RWPE2 (cell line): ENCODE measurements at regions not wholly inside any gene's neighbourhood (a gene's known extent, or its start where the extent isn't known, plus 50 kb on each side); places are given as distances from the start of the nearest gene placed in this dataset.
"Not testable (repeated sequence)": the region's sequence is repeated elsewhere in the genome, so short reads cannot be mapped to it uniquely, and the experiment has no call there.

Experiments used
- ATAC-seq: fragments of 200-7000 bp; cut with Tn5 transposase; 3 replicates; pipeline ENCODE4 v1.9.1; 2021; ENCODE audit warnings: low read depth
- DNase-seq: peaks from one replicate; pipeline ENCODE4 v3.0.0-alpha.2; 2020; ENCODE audit warnings: low spot score
- H3K27ac ChIP-seq: fragments of 450-650 bp; 2 replicates; pipeline ENCODE4 v1.5.1; 2017; ENCODE audit warnings: mild to moderate bottlenecking; ENCODE audit not compliant: poor library complexity, severe bottlenecking
- H3K27me3 ChIP-seq: fragments of 250-450 bp; sonication (Bioruptor Pico); 2 replicates; pipeline ENCODE4 v1.5.1; 2021; ENCODE audit warnings: mild to moderate bottlenecking, moderate library complexity; ENCODE audit not compliant: insufficient read depth, poor library complexity, severe bottlenecking
- H3K36me3 ChIP-seq: fragments of 250-450 bp; sonication (Bioruptor Pico); 2 replicates; pipeline ENCODE4 v1.5.1; 2020; ENCODE audit warnings: low read depth, mild to moderate bottlenecking, moderate library complexity
- H3K4me1 ChIP-seq: fragments of 250-450 bp; sonication (Bioruptor Pico); 2 replicates; pipeline ENCODE4 v1.5.1; 2021; ENCODE audit warnings: mild to moderate bottlenecking, moderate library complexity; ENCODE audit not compliant: insufficient read depth, poor library complexity, severe bottlenecking
- H3K4me3 ChIP-seq: fragments of 250-450 bp; sonication (Bioruptor Pico); 2 replicates; pipeline ENCODE4 v1.5.1; 2021; ENCODE audit warnings: mild to moderate bottlenecking, moderate library complexity; ENCODE audit not compliant: severe bottlenecking
- H3K9me3 ChIP-seq: fragments of 250-450 bp; sonication (Bioruptor Pico); 2 replicates; pipeline ENCODE4 v1.5.1; 2021; ENCODE audit warnings: mild to moderate bottlenecking, moderate library complexity; ENCODE audit not compliant: severe bottlenecking
- CTCF ChIP-seq: fragments of 450-650 bp; IDR thresholded peaks from one replicate; pipeline ENCODE4 v1.5.1; 2017; ENCODE audit warnings: mild to moderate bottlenecking, moderate library complexity; ENCODE audit not compliant: poor library complexity, severe bottlenecking

GRCh38 chr6:97775012-97775411, 492.0 kb upstream of the MMS22L start:
- Histone ChIP-seq H3K27ac (no peak overlapping the region), H3K4me3 (no peak overlapping the region), H3K4me1 (no peaks in the 10 kb centered on the region), H3K36me3 (no peaks in the 10 kb centered on the region), H3K9me3 (no peaks in the 10 kb centered on the region), H3K27me3 (no peaks in the 10 kb centered on the region)
- no peak for ATAC-seq
- no peak for TF ChIP-seq CTCF
- DNase-seq = no peak

- Histone ChIP-seq H3K27me3 (no peaks in the 10 kb centered on the region), H3K27ac (no peak overlapping the region), H3K4me3 (no peak overlapping the region), H3K9me3 (no peaks in the 10 kb centered on the region), H3K36me3 (no peaks in the 10 kb centered on the region), H3K4me1 (no peaks in the 10 kb centered on the region)
- no peak for TF ChIP-seq CTCF
- ATAC-seq (no peak), DNase-seq (no peak)
Observed at GRCh38 chr6:97778290-97779038, 495.4 kb upstream of the MMS22L start.

- H3K4me3 ChIP-seq, ATAC-seq, H3K4me1 ChIP-seq, H3K27ac ChIP-seq, DNase-seq, H3K9me3 ChIP-seq, H3K36me3 ChIP-seq, H3K27me3 ChIP-seq: not testable (repeated sequence)
Observed at GRCh38 chr6:97779039-97779766, 496.2 kb upstream of the MMS22L start.

- Histone ChIP-seq H3K9me3 (no peaks in the 10 kb centered on the region), H3K27ac (no peak overlapping the region), H3K27me3 (no peaks in the 10 kb centered on the region), H3K36me3 (no peaks in the 10 kb centered on the region), H3K4me3 (no peak overlapping the region), H3K4me1 (no peaks in the 10 kb centered on the region)
- DNase-seq = no peak
- TF ChIP-seq CTCF = no peak
- no peak for ATAC-seq
Observed at GRCh38 chr6:97790926-97791590, 508.0 kb upstream of the MMS22L start.

GRCh38 chr6:97805596-97805995, 522.6 kb upstream of the MMS22L start:
- ATAC-seq (no peak), DNase-seq (no peak)
- no peaks in the 10 kb centered on the region for H3K36me3 ChIP-seq
- H3K27me3 ChIP-seq = peaks cover 10% of the 10 kb centered on the region
- TF ChIP-seq CTCF = no peak
- H3K27ac ChIP-seq = no peak overlapping the region
- no peaks in the 10 kb centered on the region for H3K9me3 ChIP-seq
- H3K4me1 ChIP-seq = no peaks in the 10 kb centered on the region
- no peak overlapping the region for H3K4me3 ChIP-seq
